PC-3 (cell line): ENCODE measurements at regions not wholly inside any gene's neighbourhood (a gene's known extent, or its start where the extent isn't known, plus 50 kb on each side); places are given as distances from the start of the nearest gene placed in this dataset.
A peak's percentile ranks its signal among the peaks of the same experiment; 100 is the strongest.

ENCODE experiments used
- ATAC-seq: fragments of 200-7000 bp; cut with Tn5 transposase; 2 replicates; pipeline ENCODE4 v1.9.1; 2020; ENCODE audit warnings: mild to moderate bottlenecking, moderate library complexity
- BruUV-seq: library from RNA; stranded (reverse); fragments of 400-500 nt; replicated peaks from 2 replicates; lab custom pipeline; 2021; lab: Mats Ljungman, UMichigan
- CTCF ChIA-PET: fragments of 300-600 bp; sonication (Branson Sonifier 250); formaldehyde crosslinking; loops from one replicate; lab custom pipeline; 2022; ENCODE audit warnings: antibody characterized with exemption; lab: Charles Lee
- POLR2A ChIA-PET: fragments of 300-600 bp; sonication (Branson Sonifier 250); formaldehyde crosslinking; loops from one replicate; lab custom pipeline; 2022; ENCODE audit warnings: antibody characterized with exemption; ENCODE audit not compliant: unreplicated experiment; lab: Charles Lee
- DNase-seq: peaks from one replicate; pipeline ENCODE4 v3.0.0-alpha.2; 2015
- H2AFZ ChIP-seq: fragments of 300-600 bp; sonication (generic); 2 replicates; pipeline ENCODE4 v1.6.0; 2016; ENCODE audit warnings: antibody characterized with exemption, low read length
- H3F3A ChIP-seq: fragments of 300-600 bp; sonication (generic); one replicate; pipeline ENCODE4 v1.6.0; 2017; ENCODE audit warnings: antibody characterized with exemption, low read length, control low read depth, mild to moderate bottlenecking; ENCODE audit not compliant: unreplicated experiment
- H3K27ac ChIP-seq: fragments of 300-600 bp; sonication (generic); 2 replicates; pipeline ENCODE4 v1.5.1; 2016; ENCODE audit warnings: mild to moderate bottlenecking, low read length
- H3K27me3 ChIP-seq: fragments of 300-600 bp; sonication (generic); 2 replicates; pipeline ENCODE4 v1.6.1; 2016; ENCODE audit warnings: low read length, mixed read lengths
- H3K36me3 ChIP-seq: fragments of 300-600 bp; sonication (generic); 2 replicates; pipeline ENCODE4 v1.6.1; 2016; ENCODE audit warnings: low read depth, mixed run types, low read length, mixed read lengths
- H3K4me1 ChIP-seq: fragments of 300-600 bp; sonication (generic); 2 replicates; pipeline ENCODE4 v1.5.1; 2016; ENCODE audit warnings: low read length; ENCODE audit not compliant: insufficient read depth
- H3K4me2 ChIP-seq: fragments of 300-600 bp; sonication (generic); 2 replicates; pipeline ENCODE4 v1.6.0; 2016; ENCODE audit warnings: low read length
- H3K4me3 ChIP-seq: fragments of 300-600 bp; sonication (generic); 2 replicates; pipeline ENCODE4 v1.5.1; 2016; ENCODE audit warnings: mild to moderate bottlenecking, low read length, mixed read lengths
- H3K79me2 ChIP-seq: fragments of 300-600 bp; sonication (generic); 2 replicates; pipeline ENCODE4 v1.6.1; 2017; ENCODE audit warnings: low read length, mixed read lengths
- H3K9ac ChIP-seq: fragments of 300-600 bp; sonication (generic); 2 replicates; pipeline ENCODE4 v1.6.0; 2016; ENCODE audit warnings: mild to moderate bottlenecking, low read length
- H3K9me2 ChIP-seq: fragments of 300-600 bp; sonication (generic); replicated peaks from 2 replicates; pipeline ENCODE4 v1.6.1; 2016; ENCODE audit warnings: mixed run types, low read length, mixed read lengths
- H3K9me3 ChIP-seq: fragments of 300-600 bp; sonication (generic); 2 replicates; pipeline ENCODE4 v1.6.1; 2016; ENCODE audit warnings: low read length, mixed read lengths
- H4K20me1 ChIP-seq: fragments of 300-600 bp; sonication (generic); 2 replicates; pipeline ENCODE4 v1.6.1; 2016; ENCODE audit warnings: low read length, mixed read lengths
- EZH2 ChIP-seq: fragments of 300-600 bp; sonication (generic); IDR thresholded peaks from one replicate; pipeline ENCODE4 v1.6.1; 2017; ENCODE audit warnings: antibody characterized with exemption, mild to moderate bottlenecking, low read length; ENCODE audit not compliant: unreplicated experiment
- EZH2phosphoT487 ChIP-seq: fragments of 300-600 bp; sonication (generic); IDR thresholded peaks from 2 replicates; pipeline ENCODE4 v1.6.1; 2018; ENCODE audit warnings: mild to moderate bottlenecking, antibody characterized with exemption, low read length, borderline replicate concordance
- intact Hi-C: fragments of 100-400 bp; cut with micrococcal nuclease; formaldehyde crosslinking; loops from 2 replicates; pipeline ENCODE4 v1.9.0; 2023
- TF ChIP-seq, protein P1 (sequence below): fragments of 300-600 bp; sonication (generic); conservative IDR thresholded peaks from 2 replicates; pipeline ENCODE4 v1.5.1; 2017; ENCODE audit warnings: antibody characterized with exemption, low read depth, mild to moderate bottlenecking, low read length

DNA sequence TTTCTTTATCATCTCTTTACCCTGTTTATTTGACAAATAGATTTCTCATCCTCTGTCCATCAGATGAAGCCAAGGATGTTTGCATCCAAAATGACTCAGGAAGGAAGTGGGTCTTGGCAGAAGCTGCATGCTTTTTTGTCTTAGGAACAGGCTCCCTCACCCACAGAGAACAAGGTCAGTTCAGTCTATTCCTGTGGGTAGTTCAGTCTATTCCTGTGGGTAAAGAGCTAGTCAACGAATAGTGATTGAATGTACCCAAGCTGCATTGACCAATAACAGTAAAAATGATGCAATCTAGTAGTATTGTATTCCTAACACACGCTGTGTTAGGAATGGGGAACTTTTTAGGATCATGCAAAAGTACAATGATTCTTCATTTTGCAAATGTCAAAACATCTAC is 290.8 kb upstream of the TANK start:
- peak; percentile 95 for DNase-seq
- Histone ChIP-seq H3K9me3 (no peaks in the 10 kb centered on the region), H3F3A (peaks cover 10% of the 10 kb centered on the region), H3K9ac (no peak overlapping the region), H3K27me3 (no peaks in the 10 kb centered on the region), H2AFZ (no peak overlapping the region), H3K9me2 (no peaks in the 10 kb centered on the region), H3K79me2 (no peaks in the 10 kb centered on the region), H3K27ac (peak overlapping the region; percentile 88), H4K20me1 (no peaks in the 10 kb centered on the region), H3K36me3 (no peaks in the 10 kb centered on the region), H3K4me2 (peak overlapping the region; percentile 47), H3K4me1 (peaks cover 28% of the 10 kb centered on the region), H3K4me3 (peak overlapping the region; percentile 6; the same call in 1 of the 2 replicates)
- intact Hi-C loops, result loop anchor here (1.0 kb wide), 1 partner anchor 119 kb away; no protein-coding TSS in a partner anchor
- POLR2A ChIA-PET, result interaction anchor here (0.5 kb wide), 1 partner anchor 281 kb away, joined by 3 read pairs; no protein-coding TSS in a partner anchor
- no TSS peak for BruUV-seq
- CTCF ChIA-PET, result no interaction called here
- TF ChIP-seq EZH2phosphoT487, result no peak
- no peak for TF ChIP-seq EZH2
- TF ChIP-seq, protein P1, sequence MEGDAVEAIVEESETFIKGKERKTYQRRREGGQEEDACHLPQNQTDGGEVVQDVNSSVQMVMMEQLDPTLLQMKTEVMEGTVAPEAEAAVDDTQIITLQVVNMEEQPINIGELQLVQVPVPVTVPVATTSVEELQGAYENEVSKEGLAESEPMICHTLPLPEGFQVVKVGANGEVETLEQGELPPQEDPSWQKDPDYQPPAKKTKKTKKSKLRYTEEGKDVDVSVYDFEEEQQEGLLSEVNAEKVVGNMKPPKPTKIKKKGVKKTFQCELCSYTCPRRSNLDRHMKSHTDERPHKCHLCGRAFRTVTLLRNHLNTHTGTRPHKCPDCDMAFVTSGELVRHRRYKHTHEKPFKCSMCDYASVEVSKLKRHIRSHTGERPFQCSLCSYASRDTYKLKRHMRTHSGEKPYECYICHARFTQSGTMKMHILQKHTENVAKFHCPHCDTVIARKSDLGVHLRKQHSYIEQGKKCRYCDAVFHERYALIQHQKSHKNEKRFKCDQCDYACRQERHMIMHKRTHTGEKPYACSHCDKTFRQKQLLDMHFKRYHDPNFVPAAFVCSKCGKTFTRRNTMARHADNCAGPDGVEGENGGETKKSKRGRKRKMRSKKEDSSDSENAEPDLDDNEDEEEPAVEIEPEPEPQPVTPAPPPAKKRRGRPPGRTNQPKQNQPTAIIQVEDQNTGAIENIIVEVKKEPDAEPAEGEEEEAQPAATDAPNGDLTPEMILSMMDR, result no peak
- ATAC-seq, result peak; percentile 97

DNA sequence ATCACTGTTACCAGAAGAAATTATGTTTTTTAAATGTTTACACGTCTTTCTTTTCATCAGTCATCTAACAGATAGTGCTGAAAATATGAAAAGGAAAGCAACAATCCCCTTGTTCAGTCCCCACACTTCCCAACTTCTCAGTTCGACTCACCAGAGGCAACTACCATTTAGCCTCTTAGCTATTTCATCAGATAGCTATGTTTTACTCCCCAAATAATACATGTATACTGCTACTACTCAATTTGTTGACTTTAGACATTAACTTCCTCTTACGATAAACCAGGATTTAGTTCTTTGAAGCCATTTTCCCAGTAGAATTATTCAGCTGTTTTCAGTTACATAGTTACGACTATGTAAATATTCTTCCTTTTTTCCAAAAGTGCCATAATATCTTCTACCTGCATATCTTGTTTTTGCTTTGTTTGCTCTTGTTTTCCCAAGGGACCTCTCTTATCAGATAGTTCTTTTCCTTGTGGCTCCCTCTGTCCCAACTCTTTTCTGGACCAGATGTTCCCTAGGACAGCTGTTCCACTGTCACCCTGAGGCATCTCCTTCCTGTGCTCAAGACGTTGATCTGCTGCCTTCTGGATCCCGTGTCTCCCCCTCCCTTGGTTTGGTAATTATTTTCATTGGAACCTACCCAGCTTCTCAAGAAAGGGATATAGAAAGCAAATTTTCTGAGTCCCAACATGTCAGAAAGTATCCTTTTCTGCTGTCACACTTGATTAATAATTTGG is 289.3 kb upstream of the TANK start:
- no peaks in the 10 kb centered on the region for H3K36me3 ChIP-seq
- H3K4me2 ChIP-seq, result no peak overlapping the region
- no TSS peak for BruUV-seq
- peaks cover 28% of the 10 kb centered on the region for H3K4me1 ChIP-seq
- H3F3A ChIP-seq, result peaks cover 10% of the 10 kb centered on the region
- intact Hi-C loops, result no loop called here
- no peaks in the 10 kb centered on the region for H4K20me1 ChIP-seq
- H3K79me2 ChIP-seq, result no peaks in the 10 kb centered on the region
- H3K27ac ChIP-seq, result no peak overlapping the region
- H3K9me3 ChIP-seq, result no peaks in the 10 kb centered on the region
- ChIA-PET CTCF (no interaction called here), POLR2A (interaction anchor here (0.5 kb wide), 1 partner anchor 180 kb away, joined by 3 read pairs; no protein-coding TSS in a partner anchor)
- H2AFZ ChIP-seq, result no peak overlapping the region
- no peak for DNase-seq
- no peak overlapping the region for H3K4me3 ChIP-seq
- no peak for ATAC-seq
- TF ChIP-seq, protein P1, result no peak
- TF ChIP-seq EZH2 (no peak), EZH2phosphoT487 (no peak)
- H3K9ac ChIP-seq, result no peak overlapping the region
- no peaks in the 10 kb centered on the region for H3K27me3 ChIP-seq
- H3K9me2 ChIP-seq, result no peaks in the 10 kb centered on the region

DNA sequence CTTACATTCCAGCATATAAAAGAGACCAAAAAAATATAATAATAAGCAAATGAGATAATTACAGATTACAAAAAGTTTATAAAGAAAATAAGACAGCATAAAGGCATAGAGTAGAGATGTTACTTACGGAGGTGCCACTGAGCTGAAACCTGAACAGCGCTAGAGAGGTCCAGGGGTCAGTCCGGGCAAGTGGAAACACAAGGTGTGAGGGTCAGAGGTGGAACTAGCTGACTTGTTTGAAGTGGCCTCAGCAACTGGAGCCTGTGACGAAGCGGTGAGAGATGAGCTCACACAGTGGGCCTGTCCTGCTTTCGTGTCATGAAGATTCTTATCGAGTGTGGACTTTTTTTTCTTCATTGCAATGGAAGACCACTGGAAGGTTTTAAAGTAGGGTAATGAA is 288.3 kb upstream of the TANK start:
- Histone ChIP-seq H3K4me3 (no peak overlapping the region), H3K4me2 (no peak overlapping the region), H3K9me2 (no peaks in the 10 kb centered on the region), H3K4me1 (peaks cover 28% of the 10 kb centered on the region), H3K9ac (no peak overlapping the region), H3F3A (peaks cover 10% of the 10 kb centered on the region), H3K36me3 (no peaks in the 10 kb centered on the region), H2AFZ (no peak overlapping the region), H3K79me2 (no peaks in the 10 kb centered on the region), H3K27me3 (no peaks in the 10 kb centered on the region), H3K27ac (no peak overlapping the region), H3K9me3 (no peaks in the 10 kb centered on the region), H4K20me1 (no peaks in the 10 kb centered on the region)
- TF ChIP-seq EZH2 (no peak), EZH2phosphoT487 (no peak)
- TF ChIP-seq, protein P1, result no peak
- intact Hi-C loops, result no loop called here
- BruUV-seq, result no TSS peak
- ChIA-PET POLR2A (no interaction called here), CTCF (no interaction called here)
- ATAC-seq (no peak), DNase-seq (no peak)
